Activated naive CD8-positive, alpha-beta T cell treated with anti-CD3 and anti-CD28 coated beads for 36 hours (primary cell): ENCODE measurements at regions not wholly inside any gene's neighbourhood (a gene's known extent, or its start where the extent isn't known, plus 50 kb on each side); places are given as distances from the start of the nearest gene placed in this dataset.
"Not testable (repeated sequence)": the region's sequence is repeated elsewhere in the genome, so short reads cannot be mapped to it uniquely, and the experiment has no call there.

ENCODE experiments used
- DNase-seq: peaks from one replicate; pipeline ENCODE4 v3.0.0; 2021
- H3K27ac Mint-ChIP-seq: one replicate; pipeline ENCODE4 v1.8.0; 2022; ENCODE audit warnings: mild to moderate bottlenecking, moderate library complexity, mixed read lengths
- H3K27me3 Mint-ChIP-seq: one replicate; pipeline ENCODE4 v1.8.0; 2022; ENCODE audit warnings: mild to moderate bottlenecking, mixed read lengths
- H3K36me3 Mint-ChIP-seq: one replicate; pipeline ENCODE4 v1.8.0; 2021; ENCODE audit warnings: mild to moderate bottlenecking, mixed read lengths
- H3K4me1 Mint-ChIP-seq: one replicate; pipeline ENCODE4 v1.8.0; 2021; ENCODE audit warnings: mixed read lengths
- H3K4me3 Mint-ChIP-seq: one replicate; pipeline ENCODE4 v1.8.0; 2022; ENCODE audit warnings: mild to moderate bottlenecking, moderate library complexity, mixed read lengths
- H3K9me3 Mint-ChIP-seq: one replicate; pipeline ENCODE4 v1.8.0; 2022; ENCODE audit warnings: mixed read lengths

DNA sequence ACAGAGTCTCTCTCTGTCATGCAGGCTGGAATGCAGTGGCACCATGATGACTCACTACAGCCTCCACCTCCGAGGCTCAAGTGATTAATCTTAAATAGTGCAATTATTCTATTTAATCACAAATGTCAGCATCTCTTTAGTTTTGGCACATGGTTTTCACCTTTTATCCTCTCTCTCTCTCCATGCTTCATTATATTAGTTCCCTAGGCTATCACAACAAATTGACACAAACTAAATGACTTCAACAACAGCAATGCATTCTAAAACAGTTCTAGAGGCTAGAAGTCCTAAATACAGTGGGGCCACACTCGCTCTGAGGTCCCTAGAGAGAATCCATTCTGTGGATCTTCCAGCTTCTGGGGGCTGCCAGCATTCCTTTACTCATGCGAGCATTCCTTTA, 178.2 kb upstream of the ZNG1F start:
- not testable (repeated sequence) for DNase-seq, H3K36me3 Mint-ChIP-seq, H3K27me3 Mint-ChIP-seq, H3K4me3 Mint-ChIP-seq, H3K9me3 Mint-ChIP-seq, H3K27ac Mint-ChIP-seq, H3K4me1 Mint-ChIP-seq

DNA sequence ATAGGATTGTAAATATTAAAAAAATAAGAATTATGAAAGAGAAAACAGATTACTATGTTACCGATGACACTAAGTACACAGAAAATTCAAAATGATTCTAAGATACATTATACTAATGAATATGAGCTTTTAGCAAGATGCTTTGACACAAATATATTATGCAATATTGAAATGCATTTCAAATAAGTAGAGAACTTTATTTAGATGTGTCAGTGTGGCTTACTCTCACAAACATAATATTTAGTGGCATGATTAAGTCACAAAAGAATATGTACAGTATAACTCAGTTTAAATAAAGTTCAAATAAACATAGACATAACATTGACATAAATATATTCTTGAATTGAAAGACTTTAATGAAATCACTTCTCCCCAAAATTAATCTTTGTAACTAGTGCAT, 172.7 kb upstream of the ZNG1F start:
- not testable (repeated sequence) for H3K4me3 Mint-ChIP-seq, H3K4me1 Mint-ChIP-seq, DNase-seq, H3K36me3 Mint-ChIP-seq, H3K9me3 Mint-ChIP-seq, H3K27ac Mint-ChIP-seq, H3K27me3 Mint-ChIP-seq

DNA sequence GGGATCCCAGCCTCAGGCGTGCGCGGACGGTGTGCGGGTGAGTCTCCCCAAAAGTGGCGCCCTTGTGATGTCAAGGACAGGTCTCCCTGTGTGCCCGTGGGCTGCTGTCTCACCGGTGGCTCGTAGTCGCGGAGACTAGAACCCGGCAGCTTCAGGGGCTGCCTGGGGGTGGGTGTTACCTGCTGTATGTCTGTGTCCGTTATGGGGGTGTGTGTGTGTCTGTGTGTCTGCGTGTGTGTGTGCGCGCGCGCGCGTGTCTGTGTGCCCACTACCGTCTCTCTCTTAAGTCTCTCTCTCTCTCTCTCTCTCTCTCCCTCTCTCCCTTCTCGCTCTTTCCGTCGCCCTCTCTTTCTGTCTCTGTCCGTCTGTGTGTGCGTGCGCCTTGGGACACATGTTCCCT, 170.0 kb upstream of the ZNG1F start:
- peak; percentile 30 for DNase-seq
- not testable (repeated sequence) for H3K27me3 Mint-ChIP-seq, H3K36me3 Mint-ChIP-seq, H3K4me1 Mint-ChIP-seq, H3K9me3 Mint-ChIP-seq
- H3K27ac Mint-ChIP-seq, result peak overlapping the region; percentile 90
- peak overlapping the region; percentile 95 for H3K4me3 Mint-ChIP-seq

DNA sequence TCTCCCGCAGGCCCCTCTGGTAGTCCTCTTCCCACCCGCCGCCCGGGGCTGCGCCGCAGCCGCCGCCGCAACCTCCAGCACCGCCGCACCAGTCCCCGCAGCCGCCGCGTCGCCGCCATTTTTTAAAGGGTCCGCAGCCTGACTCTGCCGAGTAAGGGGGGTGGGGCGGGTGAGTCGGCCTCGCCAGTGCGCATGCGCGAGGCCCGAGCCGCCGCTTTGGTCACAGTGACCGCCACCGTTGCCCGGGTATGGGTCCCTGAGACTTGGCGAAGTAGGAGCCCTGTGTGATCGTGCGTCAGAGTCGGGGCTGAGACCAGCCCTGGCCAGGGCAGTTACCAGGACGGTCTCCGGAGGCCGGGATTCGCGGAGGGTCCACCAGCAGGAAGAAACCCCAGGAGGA, 169.6 kb upstream of the ZNG1F start:
- not testable (repeated sequence) for H3K9me3 Mint-ChIP-seq, H3K36me3 Mint-ChIP-seq, H3K4me1 Mint-ChIP-seq, H3K27me3 Mint-ChIP-seq
- peak; percentile 85 for DNase-seq
- H3K27ac Mint-ChIP-seq, result peak overlapping the region; percentile 90
- H3K4me3 Mint-ChIP-seq, result peak overlapping the region; percentile 95

DNA sequence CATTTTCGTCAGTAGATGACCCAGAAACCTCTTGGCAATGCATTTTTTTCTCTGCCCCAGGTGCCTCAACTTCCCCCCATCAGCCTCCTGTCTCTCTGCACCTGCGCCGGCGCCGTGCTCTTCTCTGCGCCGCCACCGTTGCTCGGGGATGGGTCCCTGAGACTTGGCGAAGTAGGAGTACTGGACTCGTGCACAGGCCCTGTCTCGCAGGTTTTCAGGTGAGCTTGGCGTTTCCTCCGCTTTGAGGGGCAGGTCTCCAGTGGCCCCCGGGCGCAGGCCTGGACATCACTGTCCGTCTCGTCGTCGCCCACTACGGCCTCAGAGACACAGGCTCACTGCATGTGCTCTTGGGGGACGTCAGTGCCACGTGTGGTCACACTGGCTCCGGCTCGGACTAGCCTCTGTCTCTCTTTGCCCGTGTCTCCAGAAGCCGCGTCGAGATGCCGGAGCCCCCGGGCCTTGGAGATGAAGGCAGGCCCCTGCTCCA, 168.8 kb upstream of the ZNG1F start:
- not testable (repeated sequence) for H3K4me1 Mint-ChIP-seq, DNase-seq, H3K36me3 Mint-ChIP-seq, H3K27me3 Mint-ChIP-seq, H3K9me3 Mint-ChIP-seq
- Mint-ChIP-seq H3K4me3 (peak overlapping the region; percentile 95), H3K27ac (peak overlapping the region; percentile 90)

DNA sequence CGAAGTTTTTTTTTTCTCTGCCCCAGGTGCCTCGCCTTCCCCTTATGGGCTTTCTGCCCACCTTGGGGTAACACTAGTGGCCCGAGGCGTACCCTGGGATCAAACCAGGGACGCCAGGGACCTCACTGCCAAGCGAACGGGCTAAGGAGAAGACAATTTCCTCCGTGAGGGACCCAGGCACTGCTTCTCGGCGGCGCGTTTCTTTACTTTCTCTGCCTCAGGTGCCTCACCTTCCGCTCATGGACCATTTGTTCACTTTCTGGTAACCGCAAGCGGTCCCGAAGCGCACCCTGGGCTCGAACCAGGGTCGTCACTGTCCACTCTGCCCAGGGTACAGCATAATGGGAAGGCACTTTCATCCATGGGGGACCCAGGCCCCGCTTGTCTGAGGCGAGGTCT, 168.2 kb upstream of the ZNG1F start:
- Mint-ChIP-seq H3K27ac (peak overlapping the region; percentile 54), H3K4me3 (peak overlapping the region; percentile 95)
- not testable (repeated sequence) for H3K4me1 Mint-ChIP-seq, H3K27me3 Mint-ChIP-seq, H3K9me3 Mint-ChIP-seq, DNase-seq, H3K36me3 Mint-ChIP-seq

DNA sequence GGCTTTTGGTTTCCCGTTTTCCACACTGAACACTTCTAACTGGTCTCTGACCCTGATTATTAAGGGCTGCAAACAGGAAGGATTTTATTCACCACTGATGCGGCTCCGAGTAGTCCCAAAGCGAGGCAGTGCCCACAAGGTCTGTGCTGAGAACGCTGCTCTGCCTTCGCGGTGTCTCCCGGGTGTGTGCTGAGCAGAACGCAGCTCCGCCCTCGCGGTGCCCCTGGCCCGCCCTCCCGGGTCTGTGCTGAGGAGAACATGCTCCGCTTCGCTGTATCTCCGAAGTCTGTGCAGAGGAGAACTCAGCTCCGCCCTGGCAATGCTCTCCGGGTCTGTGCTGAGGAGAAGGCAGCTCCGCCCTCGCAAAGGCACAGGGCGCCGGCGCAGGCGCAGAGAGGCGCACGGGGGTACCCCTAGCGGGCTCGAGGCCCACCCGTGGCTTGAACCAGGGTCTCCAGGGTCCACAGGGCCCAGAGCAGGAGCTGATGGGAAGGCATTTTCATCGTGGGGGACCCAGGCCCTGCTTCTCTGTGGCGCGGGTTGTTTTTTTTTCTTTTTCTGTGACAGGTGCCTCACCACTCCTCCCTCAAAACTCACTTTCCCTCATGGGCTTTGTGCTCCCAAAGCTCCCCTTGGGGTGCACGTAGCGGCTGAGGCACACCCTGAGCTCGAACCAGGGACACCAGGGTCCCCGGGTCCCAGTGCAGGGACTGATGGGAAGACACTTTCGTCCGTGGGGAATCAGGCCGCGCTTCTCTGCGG, 167.7 kb upstream of the ZNG1F start:
- Mint-ChIP-seq H3K4me3 (peak overlapping the region; percentile 95), H3K27ac (peak overlapping the region; percentile 54)
- H3K9me3 Mint-ChIP-seq, H3K36me3 Mint-ChIP-seq, H3K4me1 Mint-ChIP-seq, H3K27me3 Mint-ChIP-seq: not testable (repeated sequence)
- peak; percentile 89 for DNase-seq

DNA sequence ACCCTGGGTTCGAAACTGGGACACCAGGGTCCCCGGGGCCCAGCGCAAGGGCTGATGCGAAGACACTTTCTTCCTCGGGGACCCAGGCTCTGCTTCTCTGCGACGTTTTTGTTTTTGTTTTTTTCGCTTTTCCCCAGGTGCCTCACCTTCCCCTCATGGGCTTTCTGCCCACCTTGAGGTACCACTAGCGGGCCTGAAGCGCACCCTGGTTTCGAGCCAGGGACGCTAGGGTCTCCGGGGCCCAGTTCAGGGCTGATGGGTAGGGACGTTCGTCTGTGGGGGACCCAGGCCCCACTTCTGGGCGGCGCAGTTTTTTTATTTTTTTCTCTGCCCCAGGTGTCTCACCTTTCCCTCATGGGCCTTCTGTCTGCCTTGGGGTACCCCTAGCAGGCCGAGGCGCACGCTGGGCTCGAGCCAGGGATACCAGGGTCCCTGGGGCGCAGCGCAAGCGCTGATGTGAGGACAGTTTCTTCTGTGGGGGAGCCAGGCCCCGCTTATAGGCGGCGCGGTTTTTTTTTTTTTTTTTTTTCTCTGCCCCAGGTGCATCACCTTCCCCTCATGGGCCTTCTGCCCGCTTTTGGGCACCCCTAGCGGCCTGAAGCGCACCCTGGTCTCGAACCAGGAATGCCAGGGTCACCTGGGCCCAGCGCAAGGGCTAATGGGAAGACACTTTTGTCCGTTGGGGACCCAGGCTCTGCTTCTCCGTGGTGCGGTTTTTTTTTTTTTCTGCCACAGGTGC, 166.8 kb upstream of the ZNG1F start:
- peak overlapping the region; percentile 60 for H3K4me3 Mint-ChIP-seq
- H3K9me3 Mint-ChIP-seq, DNase-seq, H3K4me1 Mint-ChIP-seq, H3K27me3 Mint-ChIP-seq, H3K36me3 Mint-ChIP-seq: not testable (repeated sequence)
- peak overlapping the region; percentile 62 for H3K27ac Mint-ChIP-seq

DNA sequence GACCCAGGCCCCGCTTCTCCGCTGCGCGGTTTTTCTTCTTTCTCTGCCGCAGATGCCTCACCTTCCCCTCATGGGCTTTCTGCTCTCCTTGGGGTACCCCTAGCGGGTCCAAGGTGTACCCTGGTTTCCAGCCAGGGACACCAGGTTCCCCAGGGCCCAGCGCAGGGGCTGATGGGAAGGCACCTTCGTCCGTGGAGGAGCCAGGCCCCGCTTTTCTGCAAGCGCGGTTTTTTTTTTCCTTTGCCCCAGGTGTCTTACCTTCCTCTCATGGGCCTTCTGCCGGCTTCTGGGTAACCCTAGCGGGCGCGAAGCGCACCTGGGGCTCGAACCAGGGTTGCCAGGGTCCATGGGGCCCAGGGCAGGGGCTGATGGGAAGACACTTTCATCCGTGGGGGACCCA, 165.9 kb upstream of the ZNG1F start:
- not testable (repeated sequence) for H3K36me3 Mint-ChIP-seq, H3K9me3 Mint-ChIP-seq, H3K4me1 Mint-ChIP-seq, H3K27me3 Mint-ChIP-seq
- peak; percentile 28 for DNase-seq
- H3K4me3 Mint-ChIP-seq, result peak overlapping the region; percentile 74
- H3K27ac Mint-ChIP-seq, result peak overlapping the region; percentile 74

DNA sequence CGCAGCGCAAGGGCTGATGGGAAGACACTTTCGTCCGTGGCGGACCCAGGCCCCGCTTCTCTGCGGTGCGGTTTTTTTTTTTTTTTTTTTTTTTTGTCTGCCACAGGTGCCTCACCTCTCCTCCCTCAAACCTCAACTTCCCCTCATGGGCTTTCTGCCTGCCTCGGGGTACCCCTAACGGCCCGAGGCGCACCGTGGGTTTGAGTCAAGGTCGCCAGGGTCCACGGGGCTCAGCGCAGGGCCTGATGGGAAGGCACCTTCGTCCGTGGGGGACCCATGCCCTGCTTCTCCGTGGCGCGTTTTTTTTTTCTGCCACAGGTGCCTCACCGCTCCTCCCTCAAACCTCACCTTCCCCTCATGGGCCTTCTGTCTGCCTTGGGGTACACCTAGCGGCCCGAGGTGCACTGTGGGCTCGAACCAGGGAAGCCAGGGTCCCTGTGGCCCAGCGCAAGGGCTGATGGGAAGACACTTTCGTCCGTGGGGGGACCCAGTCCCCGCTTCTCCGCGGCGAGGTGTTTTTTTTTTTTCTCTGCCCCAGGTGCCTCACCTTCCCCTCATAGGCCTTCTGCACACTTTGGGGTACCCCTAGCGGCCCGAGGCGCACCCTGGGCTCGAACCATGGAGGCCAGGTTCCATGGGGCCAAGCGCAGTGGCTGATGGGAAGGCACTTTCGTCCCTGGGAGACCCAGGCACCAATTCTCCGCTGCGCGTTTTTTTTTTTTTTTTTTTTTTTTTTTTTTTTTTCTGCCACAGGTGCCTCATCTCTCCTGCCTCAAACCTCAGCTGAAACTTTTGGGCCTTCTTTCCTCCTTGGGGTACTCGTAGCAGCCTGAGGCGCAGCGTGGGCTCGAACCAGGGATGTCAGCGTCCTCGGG, 165.2 kb upstream of the ZNG1F start:
- H3K4me3 Mint-ChIP-seq, result peak overlapping the region; percentile 62
- H3K27ac Mint-ChIP-seq, result peak overlapping the region; percentile 56
- not testable (repeated sequence) for H3K36me3 Mint-ChIP-seq, H3K27me3 Mint-ChIP-seq, DNase-seq, H3K9me3 Mint-ChIP-seq, H3K4me1 Mint-ChIP-seq

DNA sequence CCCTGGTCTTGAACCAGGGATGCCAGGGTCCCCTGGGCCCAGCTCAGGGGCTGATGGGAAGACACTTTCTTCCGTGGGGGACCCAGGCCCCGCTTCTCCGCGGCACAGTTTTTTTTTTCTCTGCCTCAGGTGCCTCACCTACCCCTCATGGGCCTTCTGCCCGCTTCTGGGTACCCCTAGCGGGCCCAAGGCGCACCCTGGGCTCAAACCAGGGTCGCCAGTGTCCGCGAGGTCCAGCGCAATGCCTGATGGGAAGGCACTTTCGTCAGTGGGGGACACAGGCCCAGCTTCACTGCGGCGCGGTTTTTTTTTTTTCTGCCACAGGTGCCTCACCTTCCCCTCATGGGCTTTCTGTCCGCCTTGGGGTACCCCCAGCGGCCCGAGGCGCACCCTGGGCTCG, 163.9 kb upstream of the ZNG1F start:
- not testable (repeated sequence) for DNase-seq, H3K4me3 Mint-ChIP-seq, H3K4me1 Mint-ChIP-seq, H3K36me3 Mint-ChIP-seq, H3K27ac Mint-ChIP-seq, H3K27me3 Mint-ChIP-seq, H3K9me3 Mint-ChIP-seq

DNA sequence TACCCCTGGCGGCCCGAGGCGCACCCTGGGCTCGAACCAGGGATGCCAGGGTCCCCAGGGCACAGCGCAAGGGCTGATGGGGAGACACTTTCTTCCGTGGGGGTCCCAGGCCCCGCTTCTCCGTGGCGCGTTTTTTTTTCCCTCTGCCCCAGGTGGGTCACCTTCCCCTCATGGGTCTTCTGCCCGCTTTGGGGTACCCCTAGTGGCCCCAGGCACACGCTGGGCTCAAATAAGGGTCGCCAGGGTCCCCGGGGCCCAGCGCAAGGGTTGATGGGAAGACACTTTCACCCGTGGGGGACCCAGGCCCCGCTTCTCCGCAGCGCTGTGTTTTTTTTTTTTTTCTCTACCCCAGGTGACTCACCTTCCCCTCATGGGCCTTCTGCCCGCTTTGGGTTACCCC, 163.3 kb upstream of the ZNG1F start:
- H3K36me3 Mint-ChIP-seq, H3K4me1 Mint-ChIP-seq, H3K4me3 Mint-ChIP-seq: not testable (repeated sequence)

DNA sequence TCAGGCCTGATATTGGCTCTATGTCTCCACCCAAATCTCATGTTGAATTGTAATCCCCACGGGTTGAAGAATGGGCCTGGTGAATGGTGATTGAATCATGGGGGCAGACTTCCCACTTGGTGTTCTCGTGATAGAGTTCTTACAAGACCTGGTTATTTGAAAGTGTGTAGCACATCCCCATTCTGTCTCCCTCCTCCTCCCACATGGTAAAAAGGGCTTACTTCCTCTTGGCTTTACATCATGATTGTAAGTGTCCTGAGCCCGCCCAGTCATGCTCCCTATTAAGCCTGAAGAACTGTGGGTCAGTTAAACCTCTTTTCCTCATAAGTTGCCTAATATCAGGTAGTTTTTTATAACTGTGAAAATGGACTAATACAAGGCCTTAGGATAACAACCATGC, 158.8 kb upstream of the ZNG1F start:
- H3K4me1 Mint-ChIP-seq, H3K27ac Mint-ChIP-seq, H3K4me3 Mint-ChIP-seq, H3K27me3 Mint-ChIP-seq, H3K9me3 Mint-ChIP-seq, DNase-seq, H3K36me3 Mint-ChIP-seq: not testable (repeated sequence)

More for the DNA sequence above, 163.3 kb upstream of the ZNG1F start:
- not testable (repeated sequence) for DNase-seq, H3K27me3 Mint-ChIP-seq, H3K27ac Mint-ChIP-seq, H3K9me3 Mint-ChIP-seq

DNA sequence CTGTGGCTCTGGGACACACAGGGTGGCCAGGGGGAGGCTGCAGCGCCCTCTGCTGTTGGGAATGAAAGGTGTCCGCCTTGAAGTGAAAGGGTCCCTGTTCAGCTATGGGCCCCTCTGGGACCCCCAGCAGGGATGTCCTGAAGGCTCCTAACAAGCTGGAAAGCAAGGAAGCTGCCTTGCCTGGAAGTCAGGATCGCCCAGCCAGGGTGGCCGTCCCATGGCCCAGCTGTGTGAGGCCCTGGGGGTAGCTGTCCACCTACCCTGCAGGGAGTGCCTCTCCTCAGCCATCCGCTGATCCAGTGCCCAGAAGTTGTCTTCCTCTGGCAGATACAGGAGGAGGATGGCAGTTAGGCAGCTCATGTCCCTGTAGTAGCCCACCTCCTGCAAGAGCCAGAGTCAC, 143.4 kb upstream of the ZNG1F start:
- H3K27me3 Mint-ChIP-seq, DNase-seq, H3K4me3 Mint-ChIP-seq, H3K36me3 Mint-ChIP-seq, H3K9me3 Mint-ChIP-seq, H3K27ac Mint-ChIP-seq, H3K4me1 Mint-ChIP-seq: not testable (repeated sequence)

DNA sequence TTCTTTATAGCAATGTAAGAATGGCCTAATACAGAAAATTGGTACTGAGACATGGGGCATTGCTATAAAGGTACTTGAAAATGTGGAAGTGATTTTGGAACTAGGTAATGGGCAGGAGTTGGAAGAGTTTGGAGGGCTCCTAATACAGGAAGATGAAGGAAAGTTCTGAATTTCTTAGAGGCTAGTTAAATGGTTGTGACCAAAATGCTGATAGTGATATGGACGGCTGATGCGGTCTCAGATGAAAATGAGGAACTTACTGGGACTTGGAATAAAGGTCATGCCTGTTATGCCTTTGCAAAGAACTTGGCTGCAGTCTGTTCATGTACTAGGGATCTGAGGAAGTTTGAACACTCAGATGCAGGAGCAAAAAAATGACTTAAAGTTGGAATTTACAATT, 132.2 kb upstream of the ZNG1F start:
- H3K4me1 Mint-ChIP-seq, H3K27me3 Mint-ChIP-seq, H3K27ac Mint-ChIP-seq: not testable (repeated sequence)

More for the DNA sequence above, 132.2 kb upstream of the ZNG1F start:
- H3K9me3 Mint-ChIP-seq, H3K4me3 Mint-ChIP-seq, H3K36me3 Mint-ChIP-seq, DNase-seq: not testable (repeated sequence)
